ENCODE measurements at regions not wholly inside any gene's neighbourhood (a gene's known extent, or its start where the extent isn't known, plus 50 kb on each side); places are given as distances from the start of the nearest gene placed in this dataset.

DNA sequence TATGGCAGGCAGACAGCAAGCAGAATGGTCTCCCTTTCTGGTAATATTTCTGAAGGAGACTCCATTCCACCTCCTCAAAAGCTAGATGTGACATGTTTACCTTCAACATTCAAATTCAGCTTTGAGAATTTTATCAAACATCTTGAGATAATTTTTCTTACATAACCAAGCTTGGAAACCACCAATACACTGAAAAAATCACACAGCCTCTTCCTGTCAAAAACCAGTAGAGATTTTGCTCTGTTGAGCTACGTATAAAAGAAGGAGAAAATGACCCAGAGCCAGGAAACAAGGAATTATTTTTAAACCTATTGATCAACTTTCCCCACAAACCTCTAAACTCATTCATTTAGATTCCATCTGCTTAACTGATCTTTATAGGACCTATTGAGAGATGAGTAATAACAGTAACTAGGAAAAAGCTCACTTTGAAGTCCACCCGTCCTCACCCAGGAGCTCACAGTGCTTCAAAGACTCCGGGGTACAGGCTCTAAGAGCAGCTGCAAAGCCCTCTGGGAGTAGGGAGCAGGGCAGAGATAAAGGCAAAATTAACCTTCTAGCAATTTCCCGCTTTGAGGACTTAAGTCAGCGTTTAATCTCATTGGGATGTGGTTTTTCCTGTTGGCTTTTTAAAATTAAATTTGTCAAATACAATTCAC is 318.2 kb upstream of the RASGEF1B start:
- CTCF ChIA-PET = interaction anchor here (0.8 to 1.9 kb wide), 2 partner anchors 55 to 167 kb away, joined by 3 to 5 read pairs; no protein-coding TSS in a partner anchor
- H3K4me3 ChIP-seq (ENCODE audit: low read depth, low read length) = no peak overlapping the region
- DNase-seq (ENCODE audit: low read depth) = no peak
- POLR2A ChIA-PET = no interaction called here
- TF ChIP-seq, protein P1, sequence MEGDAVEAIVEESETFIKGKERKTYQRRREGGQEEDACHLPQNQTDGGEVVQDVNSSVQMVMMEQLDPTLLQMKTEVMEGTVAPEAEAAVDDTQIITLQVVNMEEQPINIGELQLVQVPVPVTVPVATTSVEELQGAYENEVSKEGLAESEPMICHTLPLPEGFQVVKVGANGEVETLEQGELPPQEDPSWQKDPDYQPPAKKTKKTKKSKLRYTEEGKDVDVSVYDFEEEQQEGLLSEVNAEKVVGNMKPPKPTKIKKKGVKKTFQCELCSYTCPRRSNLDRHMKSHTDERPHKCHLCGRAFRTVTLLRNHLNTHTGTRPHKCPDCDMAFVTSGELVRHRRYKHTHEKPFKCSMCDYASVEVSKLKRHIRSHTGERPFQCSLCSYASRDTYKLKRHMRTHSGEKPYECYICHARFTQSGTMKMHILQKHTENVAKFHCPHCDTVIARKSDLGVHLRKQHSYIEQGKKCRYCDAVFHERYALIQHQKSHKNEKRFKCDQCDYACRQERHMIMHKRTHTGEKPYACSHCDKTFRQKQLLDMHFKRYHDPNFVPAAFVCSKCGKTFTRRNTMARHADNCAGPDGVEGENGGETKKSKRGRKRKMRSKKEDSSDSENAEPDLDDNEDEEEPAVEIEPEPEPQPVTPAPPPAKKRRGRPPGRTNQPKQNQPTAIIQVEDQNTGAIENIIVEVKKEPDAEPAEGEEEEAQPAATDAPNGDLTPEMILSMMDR (IDR thresholded peaks at IDR 0.05; ENCODE audit: insufficient read depth, low read depth, low read length) = no peak
- no peaks in the 10 kb centered on the region for H3K36me3 ChIP-seq (ENCODE audit: control insufficient read depth, insufficient read depth, low read length)
- H3K27me3 ChIP-seq (ENCODE audit: control insufficient read depth, insufficient read depth, low read length) = no peaks in the 10 kb centered on the region

DNA sequence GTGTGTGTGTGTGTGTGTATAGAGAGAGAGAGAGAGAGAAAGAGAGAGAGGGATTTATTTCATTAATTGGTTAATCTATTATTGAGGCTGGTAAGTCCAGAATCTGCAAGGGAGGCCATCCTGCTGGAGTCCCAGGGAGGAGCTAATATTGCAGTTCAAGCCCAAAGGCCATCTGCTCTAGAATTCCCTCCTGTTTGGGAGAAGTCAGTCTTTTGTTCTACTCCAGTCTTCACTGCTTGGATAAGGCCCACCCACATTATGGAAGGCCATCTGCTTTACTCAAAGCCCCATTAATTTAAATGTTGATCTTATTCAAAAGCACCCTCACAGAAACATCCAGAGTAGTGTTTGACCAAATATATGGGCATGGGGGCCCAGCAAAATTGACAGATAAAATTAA is 317.5 kb upstream of the RASGEF1B start:
- no peak for DNase-seq (ENCODE audit: low read depth)
- Histone ChIP-seq H3K36me3 (ENCODE audit: control insufficient read depth, insufficient read depth, low read length) (no peaks in the 10 kb centered on the region), H3K27me3 (ENCODE audit: control insufficient read depth, insufficient read depth, low read length) (no peaks in the 10 kb centered on the region), H3K4me3 (ENCODE audit: low read depth, low read length) (no peak overlapping the region)
- POLR2A ChIA-PET = no interaction called here
- CTCF ChIA-PET = interaction anchor here (1.9 kb wide), 1 partner anchor 55 kb away, joined by 5 read pairs; no protein-coding TSS in a partner anchor
- TF ChIP-seq, protein P1 (IDR thresholded peaks at IDR 0.05; ENCODE audit: insufficient read depth, low read depth, low read length) = no peak

DNA sequence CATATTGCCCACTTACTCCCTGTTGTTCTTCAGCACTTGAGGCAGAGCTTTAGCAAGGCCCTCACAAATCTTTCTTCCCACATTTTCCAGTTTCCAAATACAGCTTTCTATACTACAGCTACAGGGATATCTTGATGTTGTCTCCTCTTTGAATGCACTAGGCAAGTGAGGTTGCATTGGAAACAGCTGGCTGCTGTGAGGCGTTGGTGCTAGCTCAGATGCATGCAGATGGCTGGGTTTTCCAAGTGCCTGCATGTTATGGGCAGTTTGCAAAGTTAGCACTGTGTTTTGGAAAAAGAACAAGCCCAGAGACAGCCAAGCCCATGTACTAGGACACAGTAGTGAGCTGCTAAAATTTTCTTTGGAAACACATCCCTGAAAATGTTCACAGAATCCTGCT is 315.1 kb upstream of the RASGEF1B start:
- Histone ChIP-seq H3K36me3 (ENCODE audit: control insufficient read depth, insufficient read depth, low read length) (no peaks in the 10 kb centered on the region), H3K4me3 (ENCODE audit: low read depth, low read length) (no peak overlapping the region)

DNA sequence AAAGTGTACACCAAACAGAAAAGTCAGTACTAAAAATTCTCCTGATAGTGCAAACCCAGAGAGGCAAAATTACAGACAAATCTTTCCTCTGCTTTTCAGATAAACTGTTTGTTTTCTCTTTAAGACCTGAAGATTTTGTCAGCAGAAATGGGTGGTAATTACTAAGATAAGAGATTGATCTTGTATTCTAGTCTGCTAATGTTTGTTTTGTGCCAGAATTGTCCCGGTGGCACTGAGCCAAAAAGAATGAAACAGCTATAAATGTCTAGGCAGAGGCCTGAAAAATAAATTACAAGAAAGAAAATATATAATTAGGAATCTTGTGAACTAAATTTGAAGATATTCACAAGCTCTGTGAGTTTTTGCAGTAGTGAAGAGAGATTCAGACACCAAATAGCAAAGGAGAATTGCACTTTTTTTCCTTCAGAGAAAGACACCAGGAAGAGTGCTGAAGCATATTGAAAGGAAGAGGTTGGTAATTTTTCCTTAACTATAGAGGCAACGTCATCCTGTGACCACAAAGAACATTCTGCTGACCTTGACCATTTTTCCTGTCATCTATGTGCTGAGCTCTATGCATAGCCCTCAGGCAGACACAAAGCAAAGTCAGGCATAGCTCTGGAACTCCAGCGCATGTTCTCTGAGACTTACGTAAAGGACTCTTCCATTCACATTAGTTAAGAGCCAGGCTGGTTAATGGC is 314.5 kb upstream of the RASGEF1B start:
- TF ChIP-seq, protein P1 (IDR thresholded peaks at IDR 0.05; ENCODE audit: insufficient read depth, low read depth, low read length) = no peak
- CTCF ChIA-PET = interaction anchor here (1.3 kb wide), 1 partner anchor 15 kb away, joined by 4 read pairs; no protein-coding TSS in a partner anchor
- no peak for DNase-seq (ENCODE audit: low read depth)
- no peaks in the 10 kb centered on the region for H3K36me3 ChIP-seq (ENCODE audit: control insufficient read depth, insufficient read depth, low read length)
- no peaks in the 10 kb centered on the region for H3K27me3 ChIP-seq (ENCODE audit: control insufficient read depth, insufficient read depth, low read length)
- no peak overlapping the region for H3K4me3 ChIP-seq (ENCODE audit: low read depth, low read length)
- POLR2A ChIA-PET = no interaction called here

More for the DNA sequence above, 315.1 kb upstream of the RASGEF1B start:
- TF ChIP-seq, protein P1 (IDR thresholded peaks at IDR 0.05; ENCODE audit: insufficient read depth, low read depth, low read length) = no peak
- DNase-seq (ENCODE audit: low read depth) = no peak
- H3K27me3 ChIP-seq (ENCODE audit: control insufficient read depth, insufficient read depth, low read length) = no peaks in the 10 kb centered on the region
- ChIA-PET CTCF (no interaction called here), POLR2A (no interaction called here)

DNA sequence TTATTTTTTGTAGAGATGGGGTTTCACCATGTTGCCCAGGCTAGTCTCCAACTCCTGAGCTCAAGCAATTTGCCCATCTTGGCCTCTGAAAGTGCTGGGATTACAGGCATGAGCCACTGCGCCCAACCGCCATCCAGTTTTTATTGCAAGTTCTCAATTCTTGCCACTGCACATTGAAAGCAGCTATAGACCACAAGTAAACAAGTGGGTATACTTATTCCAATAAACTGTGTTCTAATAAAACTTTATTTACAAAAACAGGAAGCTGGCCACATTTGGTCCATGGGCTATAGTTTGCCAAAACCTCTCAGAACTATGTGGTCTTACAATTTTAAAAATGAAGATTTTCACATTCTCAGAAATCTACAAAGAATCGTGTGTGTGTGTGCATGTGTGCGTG is 313.6 kb upstream of the RASGEF1B start:
- no peak overlapping the region for H3K4me3 ChIP-seq (ENCODE audit: low read depth, low read length)
- H3K36me3 ChIP-seq (ENCODE audit: control insufficient read depth, insufficient read depth, low read length) = no peaks in the 10 kb centered on the region
- TF ChIP-seq, protein P1 (IDR thresholded peaks at IDR 0.05; ENCODE audit: insufficient read depth, low read depth, low read length) = no peak
- DNase-seq (ENCODE audit: low read depth) = no peak
- H3K27me3 ChIP-seq (ENCODE audit: control insufficient read depth, insufficient read depth, low read length) = no peaks in the 10 kb centered on the region
- ChIA-PET CTCF (interaction anchor here (1.3 kb wide), 1 partner anchor 14 kb away, joined by 4 read pairs; no protein-coding TSS in a partner anchor), POLR2A (no interaction called here)

Data from BJ (cell line).